Keratinocyte (primary cell): ENCODE measurements at regions not wholly inside any gene's neighbourhood (a gene's known extent, or its start where the extent isn't known, plus 50 kb on each side); places are given as distances from the start of the nearest gene placed in this dataset.

Experiments
- DNase-seq: peaks from one replicate; pipeline ENCODE4 v3.0.0-alpha.2; 2011; ENCODE audit warnings: low read depth, missing footprints, low spot score
- FAIRE-seq: peaks from 2 replicates; lab custom pipeline; 2011; peaks lifted over from hg19 to GRCh38; lab: Jason Lieb, UNC
- H2AFZ ChIP-seq: 2 replicates; pipeline ENCODE4 v1.6.0; 2012; ENCODE audit warnings: low read length, control low read depth, inconsistent platforms; ENCODE audit not compliant: control insufficient read depth
- H3K27ac ChIP-seq: 2 replicates; pipeline ENCODE4 v1.5.1; 2011; ENCODE audit warnings: low read length; ENCODE audit not compliant: control insufficient read depth, insufficient read depth
- H3K27me3 ChIP-seq: 3 replicates; pipeline ENCODE4 v1.6.0; 2011; ENCODE audit warnings: low read length; ENCODE audit not compliant: control insufficient read depth, insufficient read depth; ENCODE audit errors: extremely low read depth
- H3K36me3 ChIP-seq, 2 experiments: 2 replicates in 1 of 2; 3 replicates in 1 of 2; pipeline ENCODE4 v1.5.1; 2011; ENCODE audit warnings: low read length in 2 of 2, mild to moderate bottlenecking in 1 of 2; ENCODE audit not compliant: control insufficient read depth in 2 of 2, insufficient read depth in 2 of 2; ENCODE audit errors: extremely low read depth in 1 of 2
- H3K4me1 ChIP-seq: 3 replicates; pipeline ENCODE4 v1.5.1; 2011; ENCODE audit warnings: low read length; ENCODE audit not compliant: control insufficient read depth, insufficient read depth; ENCODE audit errors: extremely low read depth
- H3K4me2 ChIP-seq: 3 replicates; pipeline ENCODE4 v1.6.0; 2011; ENCODE audit warnings: low read depth, low read length; ENCODE audit not compliant: control insufficient read depth, insufficient read depth; ENCODE audit errors: extremely low read depth
- H3K4me3 ChIP-seq, 3 experiments: fragments of 200-600 bp in 1 of 3; sonication (generic) in 1 of 3; 2 replicates in 2 of 3; 3 replicates in 1 of 3; pipeline ENCODE4 v1.5.1; 2011 to 2016; ENCODE audit warnings: low read length in 3 of 3, mild to moderate bottlenecking in 3 of 3, control low read depth in 2 of 3, inconsistent platforms in 1 of 3, low read depth in 1 of 3, mixed read lengths in 1 of 3, mixed run types in 1 of 3, moderate library complexity in 1 of 3; ENCODE audit not compliant: control insufficient read depth in 2 of 3, insufficient read depth in 2 of 3; ENCODE audit errors: extremely low read depth in 1 of 3
- H3K79me2 ChIP-seq: 2 replicates; pipeline ENCODE4 v1.6.0; 2012; ENCODE audit warnings: low read length; ENCODE audit not compliant: control insufficient read depth, insufficient read depth
- H3K9ac ChIP-seq: 3 replicates; pipeline ENCODE4 v1.6.0; 2011; ENCODE audit warnings: low read length; ENCODE audit not compliant: control insufficient read depth, insufficient read depth; ENCODE audit errors: extremely low read depth
- H3K9me1 ChIP-seq: 3 replicates; pipeline ENCODE4 v1.6.0; 2011; ENCODE audit warnings: low read length; ENCODE audit not compliant: control insufficient read depth, insufficient read depth; ENCODE audit errors: extremely low read depth
- H3K9me3 ChIP-seq: 2 replicates; pipeline ENCODE4 v1.5.1; 2012; ENCODE audit warnings: low read depth, low read length; ENCODE audit not compliant: control insufficient read depth
- H4K20me1 ChIP-seq: 3 replicates; pipeline ENCODE4 v1.6.0; 2011; ENCODE audit warnings: low read length; ENCODE audit not compliant: control insufficient read depth, insufficient read depth; ENCODE audit errors: extremely low read depth
- CTCF ChIP-seq, 3 experiments: IDR thresholded peaks in 1 of 3; conservative IDR thresholded peaks in 1 of 3; optimal IDR thresholded peaks in 1 of 3; 2 replicates in 2 of 3; 3 replicates in 1 of 3; pipeline versions ENCODE3 to v1.5.1; 2011; ENCODE audit warnings: low read length in 3 of 3, mild to moderate bottlenecking in 3 of 3, moderate library complexity in 2 of 3, control low read depth in 1 of 3, inconsistent platforms in 1 of 3; ENCODE audit not compliant: insufficient read depth in 2 of 3; ENCODE audit errors: extremely low read depth in 1 of 3
- EZH2 ChIP-seq: IDR thresholded peaks from one replicate; pipeline ENCODE4 v1.6.1; 2012; ENCODE audit warnings: inconsistent platforms, mild to moderate bottlenecking, low read length, moderate library complexity
- dilution Hi-C: fragments of 300-500 bp; cut with MboI; formaldehyde crosslinking; loops from one replicate; pipeline ENCODE4 v1.7.0; 2020; ENCODE audit warnings: low sequenced_read_pairs; ENCODE audit not compliant: extremely low pct_ligation_motif_present

GRCh38 chr18:27797484-27797883 lies 379.4 kb downstream of the CDH2 start:
- H3K4me3 ChIP-seq = no peak overlapping the region
- H4K20me1 ChIP-seq = no peaks in the 10 kb centered on the region
- H2AFZ ChIP-seq = no peak overlapping the region
- H3K4me1 ChIP-seq = no peaks in the 10 kb centered on the region
- no peaks in the 10 kb centered on the region for H3K9me1 ChIP-seq
- dilution Hi-C loops = no loop called here
- no peak overlapping the region for H3K4me2 ChIP-seq
- no peaks in the 10 kb centered on the region for H3K27me3 ChIP-seq
- TF ChIP-seq EZH2 = no peak
- no peak for TF ChIP-seq CTCF (optimal IDR thresholded peaks at IDR 0.05 in 1 of 3, IDR thresholded peaks at IDR 0.05 in 1 of 3, conservative IDR thresholded peaks at IDR 0.05 in 1 of 3; ENCODE audit: extremely low read depth in 1 of 3, insufficient read depth in 2 of 3, low read length in 3 of 3)
- H3K9me3 ChIP-seq = no peaks in the 10 kb centered on the region
- H3K27ac ChIP-seq = no peak overlapping the region
- no peak for DNase-seq
- no peaks in the 10 kb centered on the region for H3K79me2 ChIP-seq
- H3K9ac ChIP-seq = no peak overlapping the region
- no peak for FAIRE-seq
- H3K36me3 ChIP-seq = no peaks in the 10 kb centered on the region

GRCh38 chr18:27794181-27794926 lies 382.6 kb downstream of the CDH2 start:
- dilution Hi-C loops = no loop called here
- no peak for TF ChIP-seq CTCF (optimal IDR thresholded peaks at IDR 0.05 in 1 of 3, IDR thresholded peaks at IDR 0.05 in 1 of 3, conservative IDR thresholded peaks at IDR 0.05 in 1 of 3; ENCODE audit: extremely low read depth in 1 of 3, insufficient read depth in 2 of 3, low read length in 3 of 3)
- no peak for TF ChIP-seq EZH2
- Histone ChIP-seq H2AFZ (no peak overlapping the region), H3K36me3 (no peaks in the 10 kb centered on the region), H3K79me2 (no peaks in the 10 kb centered on the region), H3K4me2 (no peak overlapping the region), H3K9me3 (no peaks in the 10 kb centered on the region), H3K27me3 (no peaks in the 10 kb centered on the region), H3K9me1 (no peaks in the 10 kb centered on the region), H3K4me3 (no peak overlapping the region), H4K20me1 (no peaks in the 10 kb centered on the region), H3K4me1 (peaks cover 11% of the 10 kb centered on the region), H3K27ac (no peak overlapping the region), H3K9ac (no peak overlapping the region)
- DNase-seq (no peak), FAIRE-seq (no peak)
